Esophagus squamous epithelium (tissue), 5 donors: ENCODE measurements at regions not wholly inside any gene's neighbourhood (a gene's known extent, or its start where the extent isn't known, plus 50 kb on each side); places are given as distances from the start of the nearest gene placed in this dataset.

Experiments
- DNase-seq: peaks from one replicate; lab custom pipeline; 2025; lab: John Stamatoyannopoulos, UW
- H3K27ac ChIP-seq, 4 donors: fragments of 200-600 bp; sonication (generic); one replicate each; pipeline ENCODE4 v1.5.1; 2016 to 2019; ENCODE audit warnings: mild to moderate bottlenecking in 1 of 4
- H3K27me3 ChIP-seq, 4 donors: fragments of 200-600 bp; sonication (generic); 1 replicate in 3 of 4; 2 replicates in 1 of 4; pipeline versions ENCODE4 v1.5.1 to v1.6.0; 2017 to 2021; ENCODE audit warnings: antibody characterized with exemption in 1 of 4
- H3K36me3 ChIP-seq, 3 donors: fragments of 200-600 bp; sonication (generic); one replicate each; pipeline ENCODE4 v1.5.1; 2016 to 2019
- H3K4me1 ChIP-seq, 3 donors: fragments of 200-600 bp; sonication (generic); one replicate each; pipeline ENCODE4 v1.5.1; 2017 to 2019
- H3K4me3 ChIP-seq, 4 donors: fragments of 200-600 bp; sonication (generic); 1 replicate in 3 of 4; 2 replicates in 1 of 4; pipeline ENCODE4 v1.5.1; 2016 to 2019; ENCODE audit warnings: mild to moderate bottlenecking in 2 of 4, moderate library complexity in 1 of 4
- H3K9me3 ChIP-seq, 3 donors: fragments of 200-600 bp; sonication (generic); one replicate each; pipeline ENCODE4 v1.5.1; 2016 to 2019
- POLR2A ChIP-seq, 4 donors: fragments of 450-650 bp; IDR thresholded peaks; one replicate each; pipeline ENCODE4 v1.6.1; 2017; ENCODE audit warnings: antibody characterized with exemption in 4 of 4, mild to moderate bottlenecking in 4 of 4, moderate library complexity in 3 of 4
- WGBS, 2 donors: methylation state at CpG; one replicate each; pipeline ENCODE4 v1.1.5; 2018; 5-methylcytosine and 5-hydroxymethylcytosine counted together
- intact Hi-C: fragments of 100-400 bp; cut with DNase I; formaldehyde crosslinking; loops from one replicate; pipeline ENCODE4 v1.15.0; 2022
- TF ChIP-seq, protein P1 (sequence below), 6 experiments: fragments of 450-650 bp in 4 of 6; fragments of 200-600 bp in 2 of 6; sonication (generic) in 2 of 6; IDR thresholded peaks; one replicate each; pipeline ENCODE4 v1.5.1; 2016 to 2019; ENCODE audit warnings: antibody characterized with exemption in 6 of 6, mild to moderate bottlenecking in 4 of 6, moderate library complexity in 4 of 6
- donor health status: DM: yes; HTN: yes; CAD: no.

DNA sequence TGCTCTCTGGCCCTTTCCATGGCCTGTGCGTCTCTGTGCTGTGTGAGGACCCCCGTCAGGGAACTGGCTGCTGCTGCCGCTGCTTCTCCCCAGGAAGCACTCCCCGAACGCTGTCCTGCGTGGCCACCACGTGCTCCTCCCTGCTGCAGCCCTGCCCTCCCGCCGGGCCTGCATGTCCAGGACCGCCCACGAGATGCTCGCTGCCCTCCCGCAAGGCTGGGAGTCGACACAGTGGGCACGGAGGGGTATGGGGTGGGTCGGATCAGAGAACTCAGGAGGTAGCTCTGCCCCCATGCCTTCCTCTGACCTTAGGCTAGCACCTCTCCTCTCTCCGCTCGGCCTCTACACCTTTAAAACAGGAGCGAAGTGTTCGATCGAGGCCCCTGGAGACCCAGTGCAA is 171.9 kb upstream of the AJAP1 start:
- H3K4me3 ChIP-seq = no peak overlapping the region
- no peak for DNase-seq
- no peak overlapping the region for H3K27ac ChIP-seq
- no peak for TF ChIP-seq POLR2A (IDR thresholded peaks at IDR 0.05)
- TF ChIP-seq, protein P1, sequence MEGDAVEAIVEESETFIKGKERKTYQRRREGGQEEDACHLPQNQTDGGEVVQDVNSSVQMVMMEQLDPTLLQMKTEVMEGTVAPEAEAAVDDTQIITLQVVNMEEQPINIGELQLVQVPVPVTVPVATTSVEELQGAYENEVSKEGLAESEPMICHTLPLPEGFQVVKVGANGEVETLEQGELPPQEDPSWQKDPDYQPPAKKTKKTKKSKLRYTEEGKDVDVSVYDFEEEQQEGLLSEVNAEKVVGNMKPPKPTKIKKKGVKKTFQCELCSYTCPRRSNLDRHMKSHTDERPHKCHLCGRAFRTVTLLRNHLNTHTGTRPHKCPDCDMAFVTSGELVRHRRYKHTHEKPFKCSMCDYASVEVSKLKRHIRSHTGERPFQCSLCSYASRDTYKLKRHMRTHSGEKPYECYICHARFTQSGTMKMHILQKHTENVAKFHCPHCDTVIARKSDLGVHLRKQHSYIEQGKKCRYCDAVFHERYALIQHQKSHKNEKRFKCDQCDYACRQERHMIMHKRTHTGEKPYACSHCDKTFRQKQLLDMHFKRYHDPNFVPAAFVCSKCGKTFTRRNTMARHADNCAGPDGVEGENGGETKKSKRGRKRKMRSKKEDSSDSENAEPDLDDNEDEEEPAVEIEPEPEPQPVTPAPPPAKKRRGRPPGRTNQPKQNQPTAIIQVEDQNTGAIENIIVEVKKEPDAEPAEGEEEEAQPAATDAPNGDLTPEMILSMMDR (IDR thresholded peaks at IDR 0.05) = no peak
- WGBS, 2 donors = 80 to 90% methylated on average over 5 to 9 of the region's 21 CpGs
- intact Hi-C loops = no loop called here
- peaks cover 0 to 18% (median 0%) of the 10 kb centered on the region in 4 donors for H3K27me3 ChIP-seq
- no peaks in the 10 kb centered on the region for H3K4me1 ChIP-seq
- H3K9me3 ChIP-seq = no peaks in the 10 kb centered on the region
- H3K36me3 ChIP-seq = no peaks in the 10 kb centered on the region

DNA sequence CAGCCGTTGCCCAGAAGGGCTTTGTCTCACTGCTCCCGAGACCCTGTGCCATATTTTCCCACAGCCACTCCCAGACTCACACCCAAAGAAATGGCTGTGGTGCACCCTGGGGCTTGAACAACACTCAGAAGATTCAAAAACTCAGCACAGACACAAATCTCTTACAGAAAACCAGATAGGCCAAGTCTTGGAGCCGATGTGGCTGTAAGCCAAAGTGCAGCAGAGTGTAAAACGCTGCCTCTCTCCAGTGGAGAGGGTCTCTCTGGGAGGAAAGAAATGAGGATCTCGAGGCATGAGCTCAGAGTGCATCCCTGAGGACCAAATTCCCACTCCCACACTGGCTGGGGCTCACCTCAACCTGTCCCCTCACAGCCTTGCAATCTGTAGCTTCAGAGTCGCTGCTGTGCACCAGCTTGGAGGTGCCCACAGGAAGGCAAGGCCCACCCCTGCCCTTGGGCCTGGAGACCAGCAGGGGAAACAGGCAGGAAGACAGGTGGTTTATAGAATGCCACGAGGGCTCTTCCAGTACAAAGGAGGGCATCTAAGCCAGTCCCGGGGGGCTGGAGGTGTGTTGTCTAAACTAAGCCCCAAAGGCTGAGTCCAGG is 171.3 kb upstream of the AJAP1 start:
- Histone ChIP-seq H3K4me1 (no peaks in the 10 kb centered on the region), H3K27ac (no peak overlapping the region), H3K4me3 (no peak overlapping the region), H3K27me3 (peaks cover 0 to 23% (median 0%) of the 10 kb centered on the region in 4 donors), H3K36me3 (no peaks in the 10 kb centered on the region), H3K9me3 (no peaks in the 10 kb centered on the region)
- intact Hi-C loops = no loop called here
- no peak for DNase-seq
- no peak for TF ChIP-seq POLR2A (IDR thresholded peaks at IDR 0.05)
- TF ChIP-seq, protein P1 (IDR thresholded peaks at IDR 0.05) = no peak
- 50 to 57% methylated on average over 1 to 2 of the region's 8 CpGs for WGBS, 2 donors

DNA sequence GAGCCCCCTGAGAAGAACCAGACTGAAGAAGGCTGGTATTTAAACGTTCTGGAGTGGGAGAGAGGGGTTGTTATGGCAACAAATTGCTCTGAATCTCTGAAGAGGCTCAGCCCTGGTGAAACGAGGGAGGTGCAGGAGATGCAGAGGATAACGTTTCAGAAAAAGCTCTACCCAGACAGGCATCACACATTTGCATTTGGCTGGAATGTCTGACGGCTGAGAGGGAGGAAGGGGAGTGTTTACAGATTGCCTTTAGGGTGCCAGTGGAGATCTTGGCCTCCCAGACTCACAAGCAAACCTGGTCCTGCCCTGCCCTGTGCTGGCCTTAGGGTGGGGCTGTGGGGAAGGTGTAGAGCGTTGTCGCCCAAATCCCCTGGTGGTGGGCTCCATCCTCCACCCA is 169.0 kb upstream of the AJAP1 start:
- no peaks in the 10 kb centered on the region for H3K9me3 ChIP-seq
- TF ChIP-seq, protein P1 (IDR thresholded peaks at IDR 0.05) = no peak
- TF ChIP-seq POLR2A (IDR thresholded peaks at IDR 0.05) = no peak
- H3K4me3 ChIP-seq = no peak overlapping the region
- peaks cover 0 to 23% (median 0%) of the 10 kb centered on the region in 4 donors for H3K27me3 ChIP-seq
- 22 to 28% methylated on average over 4 to 6 of the region's 6 CpGs for WGBS, 2 donors
- no peaks in the 10 kb centered on the region for H3K36me3 ChIP-seq
- no peak overlapping the region for H3K27ac ChIP-seq
- no peaks in the 10 kb centered on the region for H3K4me1 ChIP-seq
- intact Hi-C loops = no loop called here
- DNase-seq = no peak

DNA sequence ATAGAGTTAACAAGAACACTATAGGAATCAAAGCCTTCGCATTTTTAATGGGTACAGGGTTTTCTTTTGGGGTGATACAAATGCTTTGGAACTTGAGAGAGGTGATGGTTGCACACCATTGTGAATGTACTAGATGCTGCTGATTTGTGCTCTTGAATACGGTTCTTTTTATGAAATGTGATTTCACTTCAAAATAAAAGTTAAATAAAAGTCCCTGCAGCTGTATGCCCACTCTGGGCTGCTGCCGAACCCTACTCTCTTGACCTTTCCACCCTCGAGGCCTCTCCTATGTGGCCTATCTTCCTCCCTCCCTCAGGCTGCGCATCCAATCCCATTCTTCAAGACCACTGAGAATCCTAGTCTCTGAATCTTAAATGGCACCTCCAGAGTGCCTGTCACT is 168.5 kb upstream of the AJAP1 start:
- Histone ChIP-seq H3K4me3 (no peak overlapping the region), H3K27me3 (peaks cover 0 to 18% (median 0%) of the 10 kb centered on the region in 4 donors), H3K36me3 (no peaks in the 10 kb centered on the region), H3K9me3 (no peaks in the 10 kb centered on the region), H3K27ac (no peak overlapping the region), H3K4me1 (no peaks in the 10 kb centered on the region)
- no peak for DNase-seq
- intact Hi-C loops = no loop called here
- WGBS, 2 donors = 70 to 74% methylated on average over 5 of the region's 5 CpGs
- TF ChIP-seq, protein P1 (IDR thresholded peaks at IDR 0.05) = no peak
- TF ChIP-seq POLR2A (IDR thresholded peaks at IDR 0.05) = no peak

DNA sequence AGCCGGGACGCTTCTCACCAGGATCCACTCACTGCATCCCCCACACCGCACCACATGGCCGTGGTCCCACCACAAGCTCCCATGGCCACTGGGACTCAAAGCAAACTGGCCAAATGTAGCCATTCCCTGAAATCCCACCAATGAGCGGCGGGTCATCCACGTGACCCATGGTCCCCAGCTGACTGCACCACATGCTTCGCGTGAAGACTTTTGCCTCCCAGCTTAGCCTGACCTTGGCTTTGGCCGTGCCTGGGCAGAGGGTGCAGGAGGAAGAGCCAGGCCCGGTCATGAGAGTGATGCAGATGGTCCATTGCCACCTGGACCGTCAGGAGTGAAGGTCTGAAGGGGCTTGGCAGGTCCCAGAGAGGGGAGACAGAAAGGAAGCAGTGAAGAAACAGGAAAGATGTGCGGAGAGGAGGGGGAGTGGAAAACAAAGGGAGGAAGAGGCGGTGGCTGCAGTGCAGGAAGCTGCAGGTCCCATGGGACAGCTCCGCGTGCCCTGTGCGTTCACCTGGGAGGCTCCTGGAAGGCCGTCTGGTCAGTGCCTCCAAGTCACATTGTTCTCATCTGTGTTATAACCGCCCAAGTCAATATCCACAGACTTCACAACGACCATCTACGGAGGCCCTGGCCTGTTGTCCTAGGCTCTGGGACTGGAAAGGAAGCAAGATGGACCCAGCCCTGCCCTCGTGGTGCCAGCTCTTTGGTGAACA is 167.8 kb upstream of the AJAP1 start:
- TF ChIP-seq, protein P1 (IDR thresholded peaks at IDR 0.05) = no peak
- TF ChIP-seq POLR2A (IDR thresholded peaks at IDR 0.05) = no peak
- Histone ChIP-seq H3K36me3 (no peaks in the 10 kb centered on the region), H3K9me3 (no peaks in the 10 kb centered on the region), H3K4me1 (no peaks in the 10 kb centered on the region), H3K27ac (no peak overlapping the region), H3K27me3 (peaks cover 0 to 18% (median 0%) of the 10 kb centered on the region in 4 donors), H3K4me3 (no peak overlapping the region)
- intact Hi-C loops = no loop called here
- no peak for DNase-seq
- 66 to 89% methylated on average over 10 to 22 of the region's 22 CpGs for WGBS, 2 donors
